K562 (cell line): ENCODE measurements at regions not wholly inside any gene's neighbourhood (a gene's known extent, or its start where the extent isn't known, plus 50 kb on each side); places are given as distances from the start of the nearest gene placed in this dataset.

Experiments
- CBX3 ChIP-seq, 2 experiments: IDR thresholded peaks; 1 replicate in 1 of 2; 2 replicates in 1 of 2; pipeline ENCODE4 v1.6.1; 2012; ENCODE audit warnings: inconsistent platforms in 2 of 2, low read length in 2 of 2, borderline replicate concordance in 1 of 2, control low read depth in 1 of 2
- CREBBP ChIP-seq: IDR thresholded peaks from one replicate; pipeline ENCODE4 v1.6.1; 2012; ENCODE audit warnings: low read depth, mild to moderate bottlenecking, control low read depth, inconsistent platforms, low read length
- HMGN3 ChIP-seq: IDR thresholded peaks from 2 replicates; pipeline ENCODE4 v1.6.1; 2011; ENCODE audit warnings: borderline replicate concordance, low read depth, mild to moderate bottlenecking, mixed read lengths, low read length; ENCODE audit not compliant: insufficient read length; ENCODE audit errors: extremely low read depth
- IRF1 ChIP-seq: sonication (generic); formaldehyde crosslinking; IDR thresholded peaks from 2 replicates; pipeline ENCODE4 v1.8.0; 2022; ENCODE audit warnings: missing genetic modification reagents, mild to moderate bottlenecking, borderline replicate concordance
- KLF10 ChIP-seq: fragments of 250-450 bp; sonication (Bioruptor Pico); IDR thresholded peaks from 2 replicates; pipeline ENCODE4 v1.6.1; 2021; ENCODE audit warnings: matching md5 sums
- MAZ ChIP-seq, 2 experiments: fragments of 450-650 bp in 1 of 2; sonication (generic) in 1 of 2; formaldehyde crosslinking; IDR thresholded peaks in 1 of 2; conservative IDR thresholded peaks in 1 of 2; 2 replicates each; pipeline versions ENCODE4 v1.4.0 to v1.5.0; 2020; ENCODE audit warnings: mild to moderate bottlenecking in 1 of 2, missing genetic modification reagents in 1 of 2
- NFXL1 ChIP-seq: fragments of 450-650 bp; formaldehyde crosslinking; IDR thresholded peaks from 2 replicates; pipeline ENCODE4 v1.4.0; 2021; ENCODE audit warnings: mild to moderate bottlenecking
- PTTG1 ChIP-seq: fragments of 450-650 bp; IDR thresholded peaks from 2 replicates; pipeline ENCODE4 v1.6.1; 2016; ENCODE audit warnings: low read depth, mild to moderate bottlenecking, missing genetic modification characterization, missing compliant biosample characterization
- RAD51 ChIP-seq: fragments of 450-650 bp; IDR thresholded peaks from 2 replicates; pipeline ENCODE4 v1.7.1; 2016; ENCODE audit warnings: low read depth, mild to moderate bottlenecking, borderline replicate concordance
- RBM34 ChIP-seq: fragments of 200-400 bp; formaldehyde crosslinking; IDR thresholded peaks from 2 replicates; pipeline ENCODE4 v1.6.1; 2018; ENCODE audit warnings: low read length, borderline replicate concordance; ENCODE audit not compliant: insufficient read depth
- TBL1XR1 ChIP-seq, 2 experiments: IDR thresholded peaks; 2 replicates each; pipeline ENCODE4 v1.6.1; 2012; ENCODE audit warnings: improper control_type of control experiment in 2 of 2, low read length in 2 of 2, mild to moderate bottlenecking in 1 of 2
- TRIM24 ChIP-seq, 2 experiments: fragments of 450-650 bp; IDR thresholded peaks; 2 replicates each; pipeline ENCODE4 v1.6.1; 2016
- UBTF ChIP-seq, 2 experiments: IDR thresholded peaks; 2 replicates each; pipeline ENCODE4 v1.6.1; 2012; ENCODE audit warnings: improper control_type of control experiment in 2 of 2, low read depth in 2 of 2, low read length in 2 of 2, borderline replicate concordance in 1 of 2
- ZBTB1 ChIP-seq: sonication (generic); formaldehyde crosslinking; IDR thresholded peaks from 2 replicates; pipeline ENCODE4 v1.8.1; 2023; ENCODE audit warnings: missing genetic modification reagents, low read depth, mild to moderate bottlenecking, borderline replicate concordance
- ZBTB12 ChIP-seq: fragments of 250-450 bp; sonication (Bioruptor Pico); IDR thresholded peaks from 2 replicates; pipeline ENCODE4 v1.4.0; 2020
- ZBTB26 ChIP-seq: fragments of 450-650 bp; formaldehyde crosslinking; IDR thresholded peaks from 2 replicates; pipeline ENCODE4 v1.4.0; 2022; ENCODE audit warnings: missing genetic modification characterization
- ZNF253 ChIP-seq: fragments of 250-450 bp; sonication (Bioruptor Pico); conservative IDR thresholded peaks from 2 replicates; pipeline ENCODE4 v1.6.1; 2021; ENCODE audit warnings: mild to moderate bottlenecking
- TF ChIP-seq, protein P1 (sequence below): fragments of 250-450 bp; sonication (Bioruptor Pico); IDR thresholded peaks from 2 replicates; pipeline ENCODE4 v1.8.0; 2022; ENCODE audit warnings: inconsistent platforms, mild to moderate bottlenecking, moderate library complexity, borderline replicate concordance

DNA sequence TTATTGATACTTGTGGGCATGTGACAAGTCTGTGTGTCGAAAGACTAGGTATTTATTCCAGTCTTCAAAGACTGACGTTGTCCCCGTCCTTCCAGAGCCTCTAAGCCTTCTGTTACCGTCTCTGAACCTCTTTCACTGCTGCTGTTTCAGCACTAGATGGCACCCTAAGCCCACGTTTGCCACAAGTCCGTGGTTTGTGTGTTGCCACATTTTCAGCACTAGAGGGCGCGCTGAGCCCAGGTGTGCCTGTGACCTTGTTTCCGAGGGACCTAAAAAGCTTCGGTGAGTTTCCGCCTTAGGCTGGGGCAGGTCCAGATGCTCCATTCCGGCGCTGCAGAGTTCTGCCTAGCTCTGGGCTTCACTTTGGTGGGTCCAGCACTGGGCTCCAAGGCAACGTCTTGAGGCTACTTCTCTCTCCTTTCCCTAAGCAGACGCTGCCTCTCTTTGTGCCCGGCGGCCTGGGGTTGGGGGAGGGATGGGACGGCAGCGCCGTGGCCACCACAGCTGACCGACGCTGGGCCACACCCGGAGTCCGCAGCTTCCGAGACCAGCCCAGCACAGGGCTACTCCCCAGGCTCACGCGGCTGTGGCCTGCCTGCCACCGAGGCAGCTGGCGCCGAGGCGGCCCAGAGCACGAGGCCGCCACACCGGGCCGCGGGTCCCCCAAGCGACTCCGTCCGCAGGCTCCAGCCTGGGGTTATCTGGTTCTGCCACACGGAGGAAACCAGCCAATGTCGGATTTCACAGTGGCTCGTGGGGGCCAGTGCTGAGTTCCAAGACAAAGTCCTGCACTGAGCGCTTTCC, 520.2 kb downstream of the REEP3 start (continued):
- TF ChIP-seq TBL1XR1 (IDR thresholded peaks at IDR 0.05; ENCODE audit: low read length in 2 of 2): 0 out of 4 replicates have a peak, but pooled peaks of 1 of the 2 experiments have one; percentile 76
- TF ChIP-seq NFXL1 (CRISPR knock-in tag): no peak
- TF ChIP-seq HMGN3: no peak
- no peak for TF ChIP-seq UBTF (IDR thresholded peaks at IDR 0.05; ENCODE audit: borderline replicate concordance in 1 of 2, low read depth in 2 of 2, low read length in 2 of 2)
- no peak for TF ChIP-seq ZBTB26 (CRISPR knock-in tag)
- TF ChIP-seq CREBBP: no peak
- TF ChIP-seq ZBTB12 (CRISPR knock-in tag): no peak
- TF ChIP-seq KLF10 (CRISPR knock-in tag): no peak
- TF ChIP-seq IRF1: no peak
- TF ChIP-seq ZBTB1 (CRISPR knock-in tag): no peak
- TF ChIP-seq PTTG1 (tag): no peak
- peak in 1 of 2 experiments; percentile 65; a peak in 1 of 3 replicates for TF ChIP-seq CBX3 (IDR thresholded peaks at IDR 0.05; ENCODE audit: borderline replicate concordance in 1 of 2, low read length in 2 of 2)
- no peak for TF ChIP-seq RAD51
- TF ChIP-seq MAZ (CRISPR knock-in tag; conservative IDR thresholded peaks at IDR 0.05 in 1 of 2, IDR thresholded peaks at IDR 0.05 in 1 of 2): peak in 1 of 2 experiments; percentile 66; a peak in 1 of 4 replicates
- TF ChIP-seq RBM34: no peak
- no peak for TF ChIP-seq TRIM24 (IDR thresholded peaks at IDR 0.05)
- no peak for TF ChIP-seq ZNF253 (CRISPR knock-in tag)
- TF ChIP-seq, protein P1, sequence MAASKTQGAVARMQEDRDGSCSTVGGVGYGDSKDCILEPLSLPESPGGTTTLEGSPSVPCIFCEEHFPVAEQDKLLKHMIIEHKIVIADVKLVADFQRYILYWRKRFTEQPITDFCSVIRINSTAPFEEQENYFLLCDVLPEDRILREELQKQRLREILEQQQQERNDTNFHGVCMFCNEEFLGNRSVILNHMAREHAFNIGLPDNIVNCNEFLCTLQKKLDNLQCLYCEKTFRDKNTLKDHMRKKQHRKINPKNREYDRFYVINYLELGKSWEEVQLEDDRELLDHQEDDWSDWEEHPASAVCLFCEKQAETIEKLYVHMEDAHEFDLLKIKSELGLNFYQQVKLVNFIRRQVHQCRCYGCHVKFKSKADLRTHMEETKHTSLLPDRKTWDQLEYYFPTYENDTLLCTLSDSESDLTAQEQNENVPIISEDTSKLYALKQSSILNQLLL (CRISPR knock-in tag): no peak
